ENCODE measurements at regions not wholly inside any gene's neighbourhood (a gene's known extent, or its start where the extent isn't known, plus 50 kb on each side); places are given as distances from the start of the nearest gene placed in this dataset.

DNA sequence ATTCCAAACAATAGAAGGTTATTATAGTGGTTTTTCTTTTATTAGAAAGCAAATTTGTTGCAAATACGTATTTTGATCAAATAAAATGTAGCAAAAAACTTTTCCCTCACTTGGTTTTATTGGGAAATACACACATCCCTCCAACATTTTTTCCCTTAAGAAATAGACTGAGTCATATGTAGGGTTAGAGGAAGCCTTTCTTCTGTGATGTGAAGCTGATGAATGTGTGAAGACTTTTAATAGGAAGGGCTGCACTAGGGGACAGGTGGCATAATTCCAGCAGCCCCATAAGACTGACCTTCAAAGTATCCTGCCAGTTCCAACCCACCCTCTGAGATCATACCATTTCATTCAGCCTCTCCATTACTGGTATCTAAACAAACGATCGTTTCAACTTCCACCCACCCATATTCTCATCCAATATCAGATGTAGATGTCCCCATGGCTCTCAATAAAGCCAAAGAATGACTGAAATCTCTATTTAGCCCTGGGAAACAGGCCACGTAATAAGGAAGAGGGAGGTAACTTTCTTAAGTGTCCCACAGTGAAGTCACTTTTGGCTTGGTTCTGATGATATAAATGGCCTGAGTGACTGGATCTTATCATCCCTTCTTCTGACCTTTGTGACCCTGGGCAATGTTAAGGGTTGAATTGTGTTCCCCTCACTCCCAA, 64.7 kb upstream of the LPAR1 start:
- no peak for DNase-seq
- Mint-ChIP-seq H3K9me3 (no peaks in the 10 kb centered on the region), H3K36me3 (ENCODE audit: low read depth) (no peaks in the 10 kb centered on the region), H3K4me3 (no peak overlapping the region), H3K27me3 (ENCODE audit: low read depth, poor library complexity) (peaks cover 3% of the 10 kb centered on the region), H3K4me1 (peaks cover 36% of the 10 kb centered on the region), H3K27ac (no peak overlapping the region)
- TF ChIP-seq, protein P1, sequence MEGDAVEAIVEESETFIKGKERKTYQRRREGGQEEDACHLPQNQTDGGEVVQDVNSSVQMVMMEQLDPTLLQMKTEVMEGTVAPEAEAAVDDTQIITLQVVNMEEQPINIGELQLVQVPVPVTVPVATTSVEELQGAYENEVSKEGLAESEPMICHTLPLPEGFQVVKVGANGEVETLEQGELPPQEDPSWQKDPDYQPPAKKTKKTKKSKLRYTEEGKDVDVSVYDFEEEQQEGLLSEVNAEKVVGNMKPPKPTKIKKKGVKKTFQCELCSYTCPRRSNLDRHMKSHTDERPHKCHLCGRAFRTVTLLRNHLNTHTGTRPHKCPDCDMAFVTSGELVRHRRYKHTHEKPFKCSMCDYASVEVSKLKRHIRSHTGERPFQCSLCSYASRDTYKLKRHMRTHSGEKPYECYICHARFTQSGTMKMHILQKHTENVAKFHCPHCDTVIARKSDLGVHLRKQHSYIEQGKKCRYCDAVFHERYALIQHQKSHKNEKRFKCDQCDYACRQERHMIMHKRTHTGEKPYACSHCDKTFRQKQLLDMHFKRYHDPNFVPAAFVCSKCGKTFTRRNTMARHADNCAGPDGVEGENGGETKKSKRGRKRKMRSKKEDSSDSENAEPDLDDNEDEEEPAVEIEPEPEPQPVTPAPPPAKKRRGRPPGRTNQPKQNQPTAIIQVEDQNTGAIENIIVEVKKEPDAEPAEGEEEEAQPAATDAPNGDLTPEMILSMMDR (IDR thresholded peaks at IDR 0.05): no peak

DNA sequence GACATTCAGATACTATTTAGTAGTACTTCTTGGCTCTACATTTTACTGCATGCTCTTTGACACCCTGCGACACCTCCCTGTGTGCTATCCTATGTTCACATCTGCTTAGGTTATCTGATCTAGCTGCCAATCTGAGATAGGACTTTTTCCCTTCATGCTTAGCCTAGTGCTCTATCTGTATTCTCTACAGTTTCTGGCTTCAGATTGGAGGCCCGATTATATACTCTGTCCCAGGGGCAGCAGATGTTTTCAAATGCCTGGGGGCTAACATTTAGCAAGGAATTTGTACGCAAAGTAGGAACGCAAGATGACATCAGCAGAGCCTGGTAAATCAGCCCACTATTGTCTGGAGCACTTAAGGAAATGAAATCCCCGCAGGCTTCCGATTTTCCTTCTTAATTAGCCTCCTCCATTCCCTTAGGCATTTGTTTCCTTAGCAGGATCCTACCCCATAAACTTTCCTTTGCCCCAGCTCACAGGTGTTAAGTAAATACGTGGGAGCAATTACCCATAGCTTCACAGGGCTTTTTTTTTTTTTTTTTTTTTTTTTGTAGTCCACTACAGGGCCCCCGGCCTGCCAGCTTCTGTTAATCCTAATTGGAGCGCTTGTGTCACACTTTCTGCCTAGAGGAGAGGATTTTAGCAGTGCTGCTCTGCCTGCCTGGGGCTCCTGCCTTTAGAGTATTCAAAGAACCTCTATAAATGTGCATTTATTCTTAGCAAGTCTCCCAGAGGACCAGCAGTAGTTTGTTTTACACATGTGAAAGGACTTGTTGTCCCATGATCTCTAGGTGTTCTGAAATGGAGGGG, 61.1 kb upstream of the LPAR1 start:
- DNase-seq: no peak
- peak overlapping the region; percentile 89 for H3K27ac Mint-ChIP-seq
- no peaks in the 10 kb centered on the region for H3K27me3 Mint-ChIP-seq (ENCODE audit: low read depth, poor library complexity)
- H3K4me1 Mint-ChIP-seq: peaks cover 63% of the 10 kb centered on the region
- no peaks in the 10 kb centered on the region for H3K9me3 Mint-ChIP-seq
- peak overlapping the region; percentile 66 for H3K4me3 Mint-ChIP-seq
- TF ChIP-seq, protein P1 (IDR thresholded peaks at IDR 0.05): no peak
- no peaks in the 10 kb centered on the region for H3K36me3 Mint-ChIP-seq (ENCODE audit: low read depth)

DNA sequence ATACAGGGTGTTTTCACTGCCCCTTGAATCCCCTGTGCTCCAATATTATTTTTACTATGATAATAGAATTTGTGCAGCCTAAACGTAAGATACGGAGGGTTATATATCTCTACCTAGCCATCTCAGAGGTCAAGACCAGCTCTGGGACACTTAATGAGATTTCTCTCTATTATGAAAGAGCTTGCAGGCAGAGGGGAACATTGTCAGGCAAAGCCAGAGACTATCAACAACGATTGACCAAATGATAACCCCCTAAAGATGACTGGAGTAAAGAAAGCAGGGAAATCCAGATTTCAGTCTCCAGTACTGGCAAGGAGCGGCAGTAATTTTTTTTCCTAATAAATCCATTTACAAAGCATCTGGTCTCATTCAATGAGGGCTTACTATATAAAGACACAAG, 59.8 kb upstream of the LPAR1 start:
- Mint-ChIP-seq H3K27me3 (ENCODE audit: low read depth, poor library complexity) (no peaks in the 10 kb centered on the region), H3K4me1 (peaks cover 71% of the 10 kb centered on the region), H3K4me3 (no peak overlapping the region), H3K27ac (peak overlapping the region; percentile 11), H3K36me3 (ENCODE audit: low read depth) (no peaks in the 10 kb centered on the region), H3K9me3 (no peaks in the 10 kb centered on the region)
- DNase-seq: no peak
- TF ChIP-seq, protein P1 (IDR thresholded peaks at IDR 0.05): no peak

DNA sequence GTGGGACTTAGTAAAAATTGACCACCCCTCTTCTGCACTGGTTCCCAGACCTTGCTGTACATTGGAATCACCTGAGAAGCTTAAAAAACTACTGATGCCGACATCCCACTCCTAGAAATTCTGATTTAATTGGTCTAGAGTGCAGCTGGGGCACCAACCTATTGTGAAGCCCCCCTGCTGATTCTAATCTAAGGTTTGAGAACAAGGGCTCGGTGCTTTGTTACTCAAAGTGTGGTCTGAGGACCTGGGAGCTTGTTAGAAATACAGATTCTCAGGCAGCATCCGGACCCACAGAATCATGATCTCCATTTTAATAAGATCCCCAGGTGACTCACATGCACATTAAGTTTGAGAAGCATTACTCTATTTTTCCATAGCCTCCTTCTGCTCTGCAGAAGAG, 57.8 kb upstream of the LPAR1 start:
- H3K4me1 Mint-ChIP-seq: peaks cover 72% of the 10 kb centered on the region
- no peaks in the 10 kb centered on the region for H3K27me3 Mint-ChIP-seq (ENCODE audit: low read depth, poor library complexity)
- no peak overlapping the region for H3K4me3 Mint-ChIP-seq
- TF ChIP-seq, protein P1 (IDR thresholded peaks at IDR 0.05): no peak
- H3K36me3 Mint-ChIP-seq (ENCODE audit: low read depth): no peaks in the 10 kb centered on the region
- H3K9me3 Mint-ChIP-seq: peaks cover 4% of the 10 kb centered on the region
- no peak overlapping the region for H3K27ac Mint-ChIP-seq
- DNase-seq: no peak

DNA sequence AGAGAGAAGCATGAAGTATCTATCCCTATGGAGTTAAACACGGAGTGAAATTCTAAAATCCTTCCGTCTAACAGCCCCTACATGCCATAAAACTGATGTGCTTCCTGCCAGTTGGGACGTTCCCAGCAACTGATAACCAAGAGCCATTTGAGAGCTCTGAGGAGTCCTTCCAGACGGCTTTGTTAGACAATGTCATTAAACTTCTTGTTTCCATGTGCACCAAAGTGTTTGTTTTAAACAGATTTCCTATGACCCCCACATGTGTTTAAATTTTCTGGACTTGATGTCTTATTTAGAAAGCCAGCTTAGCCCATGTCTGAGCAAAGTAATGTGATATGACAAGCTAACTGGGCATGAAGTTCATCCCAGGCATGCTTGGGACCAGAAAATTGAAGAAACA, 57.2 kb upstream of the LPAR1 start:
- no peak for DNase-seq
- Mint-ChIP-seq H3K27ac (peak overlapping the region; percentile 80), H3K36me3 (ENCODE audit: low read depth) (no peaks in the 10 kb centered on the region), H3K9me3 (peaks cover 4% of the 10 kb centered on the region), H3K27me3 (ENCODE audit: low read depth, poor library complexity) (no peaks in the 10 kb centered on the region), H3K4me3 (peak overlapping the region; percentile 48), H3K4me1 (peaks cover 66% of the 10 kb centered on the region)
- TF ChIP-seq, protein P1 (IDR thresholded peaks at IDR 0.05): no peak
